HG03558 (cell line): ENCODE measurements at regions not wholly inside any gene's neighbourhood (a gene's known extent, or its start where the extent isn't known, plus 50 kb on each side); places are given as distances from the start of the nearest gene placed in this dataset.

Source experiments
- ATAC-seq: cut with Tn5 transposase; IDR thresholded peaks from one replicate; pipeline ENCODE4 v1.9.1; 2021; ENCODE audit warnings: moderate number of reproducible peaks; ENCODE audit not compliant: unreplicated experiment; ENCODE audit errors: extremely low read depth

DNA sequence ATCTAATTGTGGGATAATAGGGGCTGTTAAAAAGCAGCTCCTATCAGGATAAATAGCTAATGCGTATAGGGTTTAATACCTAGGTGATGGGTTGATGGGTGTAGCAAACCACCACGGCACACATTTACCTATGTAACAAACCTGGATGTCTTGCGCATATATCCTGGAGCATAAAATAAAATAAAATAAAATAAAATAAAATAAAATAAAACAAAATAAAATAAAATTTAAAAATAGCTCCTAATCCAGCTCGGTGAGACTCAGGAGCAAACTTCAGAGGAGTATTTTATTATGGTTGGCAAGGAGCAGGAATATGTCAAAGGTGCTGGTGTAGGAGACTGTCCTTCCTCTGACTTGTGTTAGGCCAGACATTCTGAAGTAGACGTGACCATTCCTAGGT, 721.0 kb downstream of the BCL11B start:
- no peak for ATAC-seq

DNA sequence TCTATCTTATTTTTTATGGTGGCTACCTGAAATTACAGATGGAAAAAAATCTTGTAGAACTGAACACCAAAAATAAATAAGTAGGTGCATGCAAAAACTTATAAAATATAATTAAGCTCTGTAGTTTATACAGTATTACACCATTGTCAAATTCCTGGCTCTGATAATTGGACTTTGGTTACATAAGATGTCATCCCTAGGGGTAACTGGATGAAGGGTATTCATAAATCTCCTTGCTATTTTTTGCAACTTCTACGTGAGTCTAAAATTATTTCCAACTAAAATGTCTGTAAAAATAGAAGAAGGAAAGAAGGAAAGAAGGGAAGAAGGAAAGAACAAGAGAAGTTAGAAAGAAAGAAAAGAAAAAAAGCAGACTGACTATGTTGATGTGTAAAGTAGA, 716.6 kb downstream of the BCL11B start:
- ATAC-seq = no peak

- ATAC-seq = no peak
These were observed 708.0 kb downstream of the BCL11B start for GRCh38 chr14:98564006-98564405.

- ATAC-seq = no peak
These were observed 707.5 kb downstream of the BCL11B start for GRCh38 chr14:98564541-98564940.

GRCh38 chr14:98571104-98571503, 700.9 kb downstream of the BCL11B start:
- no peak for ATAC-seq

DNA sequence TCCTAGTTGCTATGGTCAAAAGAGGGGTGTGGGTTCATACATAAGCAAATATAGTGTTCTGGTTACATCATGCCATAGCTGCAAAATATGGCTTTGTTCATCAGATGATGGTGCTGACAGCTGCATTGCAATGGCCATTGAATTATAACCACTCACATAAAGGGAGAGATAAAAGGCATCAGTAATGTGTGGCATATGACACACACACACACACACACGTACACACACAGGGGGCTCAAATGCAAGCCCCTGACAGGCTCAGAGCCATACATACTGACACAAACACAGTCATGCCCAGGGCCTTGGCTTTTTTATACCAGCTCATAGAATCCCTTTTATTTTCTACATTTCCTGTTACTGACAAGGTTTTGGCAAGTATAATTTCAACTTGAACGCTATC, 698.9 kb downstream of the BCL11B start:
- ATAC-seq = no peak

DNA sequence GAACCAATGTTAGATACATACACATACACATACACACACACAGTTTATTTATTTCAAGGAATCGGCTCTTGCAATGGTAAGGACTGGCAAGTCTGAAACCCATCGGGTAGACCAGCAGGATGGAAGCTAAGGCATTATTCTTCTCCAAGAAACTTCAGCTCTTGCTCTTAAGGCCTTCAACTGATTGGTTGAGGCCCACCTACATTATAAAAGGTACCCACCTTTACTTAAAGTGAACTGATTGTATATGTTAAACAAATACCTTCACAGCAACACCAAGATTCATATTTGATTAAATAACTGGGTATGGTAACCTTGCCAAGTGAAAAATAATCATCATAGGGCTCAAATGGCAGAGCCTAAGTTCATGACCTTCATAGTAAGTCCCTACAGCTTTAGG, 695.5 kb downstream of the BCL11B start:
- no peak for ATAC-seq

DNA sequence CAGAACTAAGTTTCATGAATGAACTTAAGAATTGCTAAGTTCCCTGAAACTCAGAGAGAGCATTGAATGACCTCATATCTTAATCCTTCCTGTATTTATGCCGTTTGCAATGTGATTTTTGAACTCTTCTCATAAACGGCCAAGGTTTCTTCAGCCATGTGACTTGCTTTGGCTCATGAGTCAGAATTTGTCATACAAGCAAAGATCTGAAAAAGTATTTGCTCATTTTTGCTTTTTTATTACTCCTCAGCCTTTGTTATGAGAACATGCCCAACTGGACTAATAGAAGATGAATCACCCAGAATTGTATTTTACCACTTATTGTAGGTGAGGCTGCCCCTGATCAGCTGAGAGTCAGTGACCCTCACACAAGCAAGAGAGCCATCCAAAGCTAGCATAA, 693.8 kb downstream of the BCL11B start:
- ATAC-seq = no peak

DNA sequence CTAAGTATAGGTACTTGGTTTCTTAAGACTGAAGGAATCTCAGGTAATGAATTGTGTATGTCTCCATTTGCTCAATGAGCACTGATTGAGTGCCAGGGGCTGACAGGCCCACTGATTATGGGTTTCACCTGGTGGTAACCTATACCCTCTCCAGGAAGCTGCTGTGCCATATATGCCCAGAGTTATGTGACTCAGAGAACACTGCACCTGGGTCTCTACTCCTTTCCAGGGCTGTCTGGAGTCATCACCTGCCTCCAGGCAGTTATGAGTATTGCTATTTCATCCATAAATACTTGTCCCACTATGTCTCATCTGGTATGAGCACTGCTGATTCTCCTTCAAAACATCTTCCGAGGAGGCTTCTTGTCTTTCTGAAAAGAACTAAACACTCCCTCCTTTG, 692.9 kb downstream of the BCL11B start:
- no peak for ATAC-seq

DNA sequence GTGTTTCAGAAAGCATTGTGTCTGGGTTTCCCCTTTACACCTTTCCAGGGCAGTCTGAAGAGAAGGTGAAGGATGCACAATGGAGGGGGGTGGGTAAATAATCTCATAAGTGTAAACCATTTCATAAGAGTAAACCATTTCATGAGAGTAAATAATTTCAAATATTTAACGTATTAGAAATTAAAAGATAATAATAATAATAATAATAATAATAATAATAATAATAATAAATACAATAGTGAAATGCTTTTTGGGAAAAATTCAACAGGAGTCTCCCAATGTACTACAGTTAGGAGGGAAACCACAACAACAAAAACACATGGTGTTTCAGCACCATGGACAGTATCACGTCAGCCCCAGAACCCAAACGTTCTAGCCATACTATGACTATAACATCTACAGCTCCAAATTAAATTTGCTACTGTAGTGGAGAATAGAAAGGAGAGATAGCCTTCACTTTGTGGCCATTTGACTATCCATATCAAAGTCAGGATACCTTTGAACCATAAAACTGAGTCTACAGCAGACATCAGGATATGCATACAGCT, 691.8 kb downstream of the BCL11B start:
- no peak for ATAC-seq

DNA sequence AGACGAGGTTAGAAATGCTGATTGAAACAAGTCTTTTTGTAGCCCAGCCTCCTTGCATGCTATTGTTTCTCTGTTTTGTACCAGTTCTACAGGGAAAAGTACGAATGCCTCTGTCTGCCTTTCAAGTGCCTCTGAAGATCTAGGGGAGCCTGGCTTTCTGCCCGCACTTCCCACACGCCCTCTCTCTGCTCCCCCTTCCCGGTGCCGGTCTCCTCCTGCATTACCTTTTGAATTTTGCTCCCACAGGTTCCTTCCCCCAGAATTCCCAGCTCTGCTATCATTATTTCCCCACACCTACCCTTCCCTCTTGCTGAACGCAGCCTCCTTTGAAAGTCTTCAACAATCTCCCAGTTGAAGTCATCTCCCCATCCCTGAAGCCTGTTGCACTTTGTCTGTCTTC, 689.7 kb downstream of the BCL11B start:
- no peak for ATAC-seq

- ATAC-seq = no peak
These were observed 680.8 kb downstream of the BCL11B start for GRCh38 chr14:98591161-98591560.

GRCh38 chr14:98592611-98593170, 679.3 kb downstream of the BCL11B start:
- no peak for ATAC-seq

- ATAC-seq = no peak
These were observed 678.6 kb downstream of the BCL11B start for GRCh38 chr14:98593361-98593761.

DNA sequence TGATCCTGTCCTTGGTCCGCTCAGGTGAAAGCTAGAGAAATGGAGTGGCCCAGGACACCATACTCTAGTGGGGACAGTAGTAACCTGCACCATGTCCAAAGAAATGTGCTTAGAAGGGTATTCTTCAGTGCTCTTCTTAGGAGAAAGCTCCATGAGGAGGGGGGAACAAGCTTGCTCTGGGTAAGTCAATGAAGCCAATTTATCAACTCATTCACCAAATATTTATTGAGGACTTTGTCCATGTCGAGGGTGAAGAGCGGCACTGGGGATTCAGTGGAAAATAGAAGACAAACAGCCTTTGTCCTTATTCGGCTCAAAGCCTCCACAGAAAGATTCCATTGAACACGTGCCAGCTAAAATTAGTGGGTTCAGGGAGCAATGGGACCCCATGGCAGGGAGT, 677.8 kb downstream of the BCL11B start:
- no peak for ATAC-seq

DNA sequence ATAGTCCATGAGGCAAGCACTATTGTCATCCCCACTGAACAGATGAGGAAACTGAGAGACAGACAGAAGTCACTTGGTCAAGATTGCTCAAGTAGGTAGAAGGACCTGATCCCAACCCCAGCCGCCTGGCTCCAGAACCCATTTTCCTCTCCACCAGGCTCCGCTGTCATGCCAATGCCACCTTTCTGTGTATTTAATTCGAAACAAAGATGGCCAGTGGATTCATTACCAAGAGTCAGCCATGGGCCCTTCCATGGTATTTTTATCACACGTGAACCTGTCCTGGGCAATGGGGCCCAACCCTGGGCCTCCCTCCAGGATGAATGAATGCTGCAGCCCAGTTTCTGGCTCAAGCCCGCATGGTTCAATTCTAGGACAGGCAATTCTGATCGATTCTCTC, 673.4 kb downstream of the BCL11B start:
- no peak for ATAC-seq

DNA sequence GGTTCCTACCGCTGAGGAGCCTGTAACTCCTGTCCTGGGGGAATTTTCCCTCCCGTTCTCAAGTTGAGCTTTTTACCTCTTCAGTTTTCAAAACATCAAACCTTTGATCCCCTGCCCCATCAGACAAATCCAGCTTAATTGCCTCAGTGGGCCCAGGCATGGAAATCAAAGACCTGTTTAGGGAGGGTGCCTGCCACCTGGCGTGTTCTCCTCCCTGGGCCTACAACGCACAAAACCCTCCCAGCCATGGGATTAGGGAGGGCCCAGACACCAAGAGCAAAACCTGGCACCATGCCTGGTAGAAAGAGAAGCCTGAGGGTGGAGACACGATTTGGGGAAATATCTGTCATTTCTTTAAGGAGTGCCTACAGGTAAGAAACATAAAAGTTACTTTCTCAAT, 672.9 kb downstream of the BCL11B start:
- no peak for ATAC-seq

DNA sequence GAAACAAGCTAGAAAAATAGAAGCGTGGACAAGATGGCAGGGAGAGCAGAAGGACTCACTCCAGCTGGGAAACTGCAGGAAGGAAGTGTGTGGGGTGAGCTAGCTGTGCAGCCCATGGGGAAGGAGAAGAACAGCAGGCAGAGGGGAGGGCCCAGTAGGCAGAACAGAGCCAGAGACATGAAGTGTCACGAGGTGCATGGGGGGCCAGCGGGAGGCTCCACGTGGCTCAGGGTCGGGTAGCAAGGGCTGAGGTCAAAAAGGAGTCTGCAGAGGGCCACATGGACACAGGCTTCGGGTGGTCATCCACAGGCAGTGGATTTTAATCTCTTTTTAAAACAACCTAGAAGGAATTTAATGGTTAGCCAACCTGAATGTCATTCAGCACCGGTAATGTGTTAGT, 669.0 kb downstream of the BCL11B start:
- ATAC-seq = no peak

DNA sequence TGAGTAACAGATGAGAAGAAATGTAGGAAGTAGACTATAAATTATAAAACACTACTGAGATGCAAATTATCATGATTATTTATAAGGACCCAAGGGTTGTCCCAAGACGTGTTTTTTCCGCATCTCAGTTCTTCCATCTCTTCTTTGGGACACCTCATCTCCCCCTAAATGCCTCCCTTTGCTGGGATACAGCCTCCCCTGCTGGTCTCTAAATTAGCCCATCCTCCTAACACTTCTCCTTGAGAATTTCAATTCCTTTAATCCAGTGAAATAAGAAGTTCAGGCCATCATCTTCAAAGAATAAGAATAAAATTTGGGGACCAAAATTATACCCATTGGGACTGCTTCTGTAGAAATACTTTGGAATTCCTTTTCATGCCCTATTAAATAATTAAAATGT, 667.0 kb downstream of the BCL11B start:
- no peak for ATAC-seq

DNA sequence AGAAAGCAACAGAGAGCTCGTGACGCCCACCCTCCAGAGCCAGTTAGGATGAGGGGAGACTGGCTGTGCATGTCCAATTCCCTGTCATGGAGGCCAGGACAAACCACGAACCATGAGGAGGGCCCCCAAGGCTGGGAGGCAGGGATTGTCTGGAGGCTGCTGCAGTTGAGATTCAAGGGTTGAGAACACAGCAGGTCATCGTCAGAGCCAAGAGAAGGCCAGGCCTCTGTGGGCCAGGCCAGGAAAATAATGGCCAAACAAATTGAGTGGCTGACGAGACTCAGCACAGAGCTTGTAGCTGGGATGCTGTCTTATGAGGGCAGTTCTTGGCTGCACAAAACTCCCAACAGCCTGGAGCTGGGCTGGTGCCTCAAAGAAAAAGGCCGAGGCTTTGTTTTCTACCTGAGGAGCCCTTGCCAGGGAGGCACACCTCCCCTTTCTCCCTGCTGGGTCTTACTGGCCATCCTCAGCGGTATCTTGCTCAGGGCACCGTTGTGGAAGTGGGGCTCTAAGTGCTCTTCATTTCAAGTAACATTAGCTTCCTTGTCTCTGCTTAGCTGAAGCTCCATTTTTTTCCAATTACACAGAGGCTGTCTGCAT, 665.9 kb downstream of the BCL11B start:
- ATAC-seq = no peak

- no peak for ATAC-seq
These were observed 665.2 kb downstream of the BCL11B start for GRCh38 chr14:98606816-98607215.

- ATAC-seq = no peak
These were observed 664.6 kb downstream of the BCL11B start for GRCh38 chr14:98607341-98607910.
